GM19372 (cell line): ENCODE measurements at regions not wholly inside any gene's neighbourhood (a gene's known extent, or its start where the extent isn't known, plus 50 kb on each side); places are given as distances from the start of the nearest gene placed in this dataset.
"Not testable (repeated sequence)": the region's sequence is repeated elsewhere in the genome, so short reads cannot be mapped to it uniquely, and the experiment has no call there.

ENCODE experiments used
- ATAC-seq: cut with Tn5 transposase; IDR thresholded peaks from one replicate; pipeline ENCODE4 v1.9.1; 2021; ENCODE audit warnings: mild to moderate bottlenecking, low read depth, moderate library complexity; ENCODE audit not compliant: unreplicated experiment

GRCh38 chr2:147008481-147008880 lies 836.3 kb upstream of the ACVR2A start:
- no peak for ATAC-seq

- ATAC-seq: no peak
Observed at GRCh38 chr2:147006736-147007141, 838.1 kb upstream of the ACVR2A start.

- ATAC-seq: no peak
Observed at GRCh38 chr2:147003081-147003480, 841.7 kb upstream of the ACVR2A start.

GRCh38 chr2:147002256-147002655 lies 842.6 kb upstream of the ACVR2A start:
- ATAC-seq: no peak

- ATAC-seq: no peak
Observed at GRCh38 chr2:147001061-147001460, 843.8 kb upstream of the ACVR2A start.

- not testable (repeated sequence) for ATAC-seq
Observed at GRCh38 chr2:147000151-147000550, 844.7 kb upstream of the ACVR2A start.

- ATAC-seq: no peak
Observed at GRCh38 chr2:146997945-146998344, 846.9 kb upstream of the ACVR2A start.

GRCh38 chr2:146997488-146997887 lies 847.3 kb upstream of the ACVR2A start:
- ATAC-seq: no peak

GRCh38 chr2:146994246-146994645 lies 850.6 kb upstream of the ACVR2A start:
- ATAC-seq: no peak

- ATAC-seq: no peak
Observed at GRCh38 chr2:146992466-146992865, 852.4 kb upstream of the ACVR2A start.

GRCh38 chr2:146992057-146992456 lies 852.8 kb upstream of the ACVR2A start:
- ATAC-seq: no peak

GRCh38 chr2:146990311-146991054 lies 854.3 kb upstream of the ACVR2A start:
- ATAC-seq: no peak

GRCh38 chr2:146989741-146990140 lies 855.1 kb upstream of the ACVR2A start:
- ATAC-seq: no peak

GRCh38 chr2:146987996-146988395 lies 856.8 kb upstream of the ACVR2A start:
- ATAC-seq: no peak

GRCh38 chr2:146986161-146986560 lies 858.7 kb upstream of the ACVR2A start:
- no peak for ATAC-seq

- no peak for ATAC-seq
Observed at GRCh38 chr2:146985753-146986152, 859.1 kb upstream of the ACVR2A start.

- ATAC-seq: no peak
Observed at GRCh38 chr2:146984014-146984413, 860.8 kb upstream of the ACVR2A start.

GRCh38 chr2:146982393-146982846 lies 862.4 kb upstream of the ACVR2A start:
- no peak for ATAC-seq

- ATAC-seq: no peak
Observed at GRCh38 chr2:146981921-146982320, 862.9 kb upstream of the ACVR2A start.

GRCh38 chr2:146979746-146980145 lies 865.1 kb upstream of the ACVR2A start:
- ATAC-seq: no peak

GRCh38 chr2:146978577-146979555 lies 866.0 kb upstream of the ACVR2A start:
- no peak for ATAC-seq
